Pons (tissue), 1 donor: ENCODE measurements at regions not wholly inside any gene's neighbourhood (a gene's known extent, or its start where the extent isn't known, plus 50 kb on each side); places are given as distances from the start of the nearest gene placed in this dataset.
"Not testable (repeated sequence)": the region's sequence is repeated elsewhere in the genome, so short reads cannot be mapped to it uniquely, and the experiment has no call there.

Experiments
- DNase-seq: peaks from one replicate; pipeline ENCODE4 v3.0.0-alpha.2; 2016; ENCODE audit warnings: low spot score

DNA sequence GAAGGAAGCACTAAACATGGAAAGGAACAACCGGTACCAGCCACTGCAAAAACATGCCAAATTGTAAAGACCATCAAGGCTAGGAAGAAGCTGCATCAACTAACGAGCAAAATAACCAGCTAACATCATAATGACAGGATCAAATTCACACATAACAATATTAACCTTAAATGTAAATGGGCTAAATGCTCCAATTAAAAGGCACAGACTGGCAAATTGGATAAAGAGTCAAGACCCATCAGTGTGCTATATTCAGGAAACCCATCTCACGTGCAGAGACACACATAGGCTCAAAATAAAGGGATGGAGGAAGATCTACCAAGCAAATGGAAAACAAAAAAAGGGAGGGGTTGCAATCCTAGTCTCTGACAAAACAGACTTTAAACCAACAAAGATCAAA, 126.3 kb upstream of the CAV2 start:
- DNase-seq: not testable (repeated sequence)

DNA sequence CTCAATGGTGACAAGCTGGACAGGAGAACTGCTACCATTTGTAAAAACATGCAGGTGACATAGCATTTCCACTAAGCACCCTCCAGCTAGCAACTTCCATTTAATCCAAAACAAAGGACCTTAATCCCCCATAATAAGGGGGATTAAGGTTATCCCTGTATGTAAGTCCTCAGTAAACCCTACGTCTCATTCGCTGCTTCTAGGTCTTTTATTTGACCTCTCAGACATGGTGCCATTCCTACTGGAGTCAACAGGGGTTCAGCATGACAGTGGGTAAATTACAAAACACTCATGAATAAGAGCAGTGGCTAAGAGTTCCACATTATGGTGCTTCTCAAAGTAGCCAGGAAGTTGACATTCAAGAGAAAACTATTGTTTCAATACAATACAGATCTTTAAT, 121.8 kb upstream of the CAV2 start:
- no peak for DNase-seq

DNA sequence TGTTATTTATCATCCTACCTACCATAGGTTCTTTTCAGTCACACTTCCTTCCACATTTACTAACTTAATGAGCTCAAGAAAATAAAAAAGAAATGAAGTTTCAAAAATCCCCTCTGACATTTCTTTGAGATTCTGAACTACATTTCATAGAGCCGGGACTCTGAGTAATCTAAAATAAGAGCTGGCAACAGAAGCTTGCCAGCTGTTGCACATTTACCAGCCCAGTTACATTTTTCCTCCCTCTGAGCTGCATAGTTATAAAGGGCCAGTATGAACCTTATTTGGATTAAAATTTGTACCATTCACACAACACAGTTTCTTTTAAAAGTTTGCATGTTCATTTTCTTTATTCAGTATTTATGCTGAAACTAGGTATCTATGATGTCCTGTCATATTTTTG, 119.5 kb upstream of the CAV2 start:
- no peak for DNase-seq

DNA sequence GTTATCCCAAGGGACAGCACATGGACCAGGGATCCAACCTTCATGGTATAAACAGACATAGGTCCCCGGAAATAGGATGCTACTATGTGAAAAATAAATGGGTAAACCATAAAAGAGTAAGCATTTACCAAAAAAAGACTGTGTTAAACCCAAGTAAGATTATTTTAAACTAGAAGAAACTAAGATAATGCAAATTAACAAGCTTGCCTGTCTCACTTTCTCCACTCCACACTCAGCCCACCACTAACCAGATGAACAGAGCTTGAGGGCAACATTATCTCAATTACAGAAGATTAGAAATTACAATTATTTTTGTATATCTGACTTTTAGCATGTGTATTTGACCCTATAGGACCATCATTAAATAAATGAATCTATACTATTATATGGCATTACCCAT, 117.2 kb upstream of the CAV2 start:
- no peak for DNase-seq

DNA sequence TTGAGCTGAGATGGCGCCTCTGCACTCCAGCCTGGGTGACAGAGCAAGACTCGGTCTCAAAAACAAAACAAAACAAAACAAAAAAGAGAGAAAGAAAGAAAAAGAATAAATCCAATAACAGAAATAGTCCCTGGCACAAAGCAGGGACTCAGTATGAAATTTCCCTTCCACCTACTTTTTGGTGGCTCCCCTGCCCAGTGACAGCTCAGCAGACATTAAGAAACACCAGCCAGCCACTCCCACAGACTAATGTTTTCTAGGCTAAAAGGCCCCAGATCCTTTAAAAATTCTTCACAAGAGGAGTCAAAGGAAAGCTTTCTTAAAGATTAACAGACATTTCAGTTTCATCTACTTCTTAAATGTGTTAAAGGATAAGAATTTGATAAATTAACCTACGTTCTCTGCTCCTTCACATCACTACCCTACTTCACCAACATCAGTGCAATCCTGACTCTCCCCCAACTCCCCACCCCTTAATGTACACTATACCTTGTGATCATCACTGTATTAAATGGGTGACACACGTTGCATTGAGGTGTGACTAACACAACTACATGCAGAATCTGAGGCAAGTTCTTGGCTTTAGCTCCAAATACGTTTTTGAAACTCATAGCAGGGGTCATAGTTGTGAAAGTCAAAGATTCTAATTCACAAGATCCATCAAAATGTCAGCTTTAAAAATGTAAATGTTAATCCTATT, 114.5 kb upstream of the CAV2 start:
- DNase-seq: no peak

DNA sequence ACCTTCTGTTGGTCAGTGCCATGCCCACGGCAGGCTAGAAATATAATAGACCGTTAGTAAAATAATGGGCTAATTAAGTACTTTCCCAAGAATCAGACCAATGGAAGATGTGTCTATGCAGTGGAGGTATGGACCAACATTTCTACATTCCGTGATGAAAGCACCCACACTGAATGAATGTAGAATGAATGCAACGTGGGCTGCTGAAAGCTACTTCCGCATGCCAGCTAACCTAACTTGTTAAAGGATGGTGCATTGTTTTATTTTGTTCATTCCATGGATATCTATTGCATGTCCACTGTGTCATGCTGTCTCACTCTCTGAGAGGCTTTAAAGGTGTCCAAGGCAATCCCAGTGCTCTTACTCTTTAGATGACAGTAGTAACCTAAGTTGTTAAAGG, 112.9 kb upstream of the CAV2 start:
- no peak for DNase-seq

DNA sequence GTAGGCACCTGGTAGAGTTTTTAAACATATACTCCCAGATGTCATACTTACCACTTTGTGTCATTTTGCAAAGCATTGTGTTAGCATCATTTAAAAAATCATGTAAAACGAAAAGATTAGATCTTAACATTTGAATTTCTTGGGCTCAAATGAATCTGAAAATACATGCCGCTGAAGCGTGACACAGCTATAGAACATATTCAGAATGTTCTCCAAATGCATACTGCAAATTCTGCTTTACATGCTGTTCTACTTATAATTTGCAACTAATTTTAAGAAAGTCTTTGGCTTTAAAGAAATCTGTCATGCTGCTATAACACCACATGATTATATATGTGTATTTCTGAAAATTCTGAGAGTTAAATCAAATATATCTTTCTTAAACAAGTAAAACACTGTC, 109.2 kb upstream of the CAV2 start:
- DNase-seq: no peak

DNA sequence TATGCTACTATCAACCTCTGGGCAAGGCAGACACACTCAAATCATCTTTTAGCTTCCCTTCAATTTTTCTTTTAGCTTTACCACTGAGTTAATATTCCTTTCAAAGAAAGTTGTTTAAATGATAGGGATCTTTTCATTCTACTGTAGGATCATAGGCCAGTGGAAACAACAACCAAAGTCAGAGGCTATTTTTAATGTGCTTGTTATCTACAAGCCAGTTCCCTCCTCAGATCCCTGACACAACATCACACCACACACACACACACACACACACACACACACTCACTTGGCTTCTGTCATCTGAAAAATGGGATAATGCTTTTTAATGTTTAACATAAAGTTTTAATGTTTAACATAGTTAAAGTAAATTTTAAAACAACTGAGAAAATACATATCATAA, 106.7 kb upstream of the CAV2 start:
- no peak for DNase-seq

DNA sequence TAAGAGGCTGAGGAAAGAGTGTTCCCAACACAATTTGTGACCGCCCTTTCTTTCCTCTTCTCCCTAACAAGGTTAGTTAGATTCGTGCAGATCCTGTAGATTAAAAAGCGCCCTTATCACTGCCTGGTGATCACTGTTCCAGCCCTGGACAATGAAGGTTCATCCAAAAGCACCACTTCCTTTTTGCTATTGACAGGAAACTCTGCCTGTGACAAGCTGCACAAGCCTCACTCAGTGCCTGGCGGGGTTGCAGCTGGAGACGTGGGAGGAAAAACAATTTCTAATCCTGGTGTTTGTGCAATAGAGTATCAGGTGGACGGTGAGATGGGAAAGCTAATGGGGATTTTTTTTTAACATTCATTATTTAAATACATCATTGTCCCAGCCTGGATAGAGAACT, 105.9 kb upstream of the CAV2 start:
- DNase-seq: no peak

DNA sequence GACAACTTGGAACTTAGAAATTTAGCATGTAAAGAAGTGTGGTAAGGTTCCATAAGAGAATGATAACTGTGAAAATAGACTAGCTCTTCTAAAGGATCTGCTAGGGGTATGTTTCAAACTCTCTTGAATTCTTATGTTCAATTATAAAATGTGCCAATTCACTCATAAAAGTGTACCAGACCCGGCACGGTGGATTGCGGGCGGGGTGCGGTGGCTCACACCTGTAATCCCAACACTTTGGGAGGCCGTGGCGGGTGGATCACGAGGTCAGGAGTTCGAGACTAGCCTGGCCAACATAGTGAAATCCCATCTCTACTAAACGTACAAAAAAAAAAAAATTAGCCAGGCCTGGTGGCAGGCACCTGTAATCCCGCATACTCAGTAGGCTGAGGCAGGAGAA, 105.4 kb upstream of the CAV2 start:
- no peak for DNase-seq

DNA sequence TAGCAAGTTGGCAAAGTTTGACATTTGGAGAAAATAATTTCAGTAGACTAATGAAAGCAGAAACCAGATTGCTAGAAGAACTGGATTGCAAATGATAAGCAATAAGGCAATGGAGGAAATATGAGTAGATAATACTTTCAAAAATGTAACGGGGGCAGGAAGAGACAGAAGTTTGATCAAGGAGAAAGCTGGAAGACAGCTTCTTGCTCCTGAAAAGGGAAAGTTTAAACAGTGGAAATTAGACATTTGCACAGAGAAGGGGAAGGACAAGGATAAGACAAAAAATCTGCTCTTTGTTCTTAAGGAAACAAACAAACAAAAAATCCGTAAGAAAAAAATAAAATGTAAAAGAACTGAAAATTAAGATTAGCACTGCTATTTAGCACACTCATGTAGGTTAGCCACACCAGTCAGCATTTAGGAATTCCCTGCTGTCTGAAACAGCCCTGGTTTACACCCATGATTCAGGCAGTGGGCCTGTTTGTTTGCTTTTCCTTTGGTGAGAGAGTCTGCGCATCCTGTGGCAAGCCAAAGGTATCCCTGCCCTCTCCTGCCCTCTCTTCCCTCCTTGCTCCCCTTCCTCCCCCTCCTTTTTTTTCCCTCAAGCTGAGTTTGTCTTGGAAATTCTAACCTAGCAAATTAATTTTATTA, 104.3 kb upstream of the CAV2 start:
- DNase-seq: no peak

DNA sequence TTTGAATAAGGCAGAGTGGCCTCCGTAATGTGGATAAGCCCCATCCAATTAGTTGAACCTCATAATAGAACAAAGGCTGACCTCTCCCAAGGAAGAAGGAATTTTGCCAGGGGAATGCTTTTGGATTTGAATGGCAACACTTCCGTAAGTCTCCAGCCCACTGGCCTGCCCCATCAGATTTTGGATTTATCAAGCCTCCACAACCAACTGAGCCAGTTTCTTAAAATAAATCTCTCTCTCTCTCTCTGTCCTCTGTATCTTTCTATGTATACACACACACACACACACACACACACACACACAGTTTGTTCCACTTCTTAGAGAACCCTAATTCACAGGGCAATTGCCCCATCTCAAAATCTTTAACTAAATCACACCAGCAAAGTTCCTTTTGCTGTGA, 100.9 kb upstream of the CAV2 start:
- no peak for DNase-seq

DNA sequence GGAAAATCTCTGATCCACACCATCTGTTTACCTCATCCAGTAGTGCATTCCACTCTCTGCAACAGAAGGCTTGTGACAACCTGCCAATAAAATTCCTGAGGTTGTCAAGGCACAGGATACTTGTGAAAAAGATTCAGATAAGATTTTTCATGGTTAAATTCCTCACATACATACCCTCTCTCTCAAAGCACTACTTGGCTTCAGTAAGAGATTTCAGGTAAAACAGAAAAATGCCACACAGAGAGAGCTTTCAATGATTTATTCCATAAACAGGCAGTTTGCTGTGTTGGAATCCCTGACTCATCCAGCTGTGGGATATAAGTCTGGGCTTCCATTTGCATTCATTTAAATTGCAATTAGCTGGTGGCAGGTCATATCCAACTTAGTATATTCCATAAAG, 99.7 kb upstream of the CAV2 start:
- no peak for DNase-seq

DNA sequence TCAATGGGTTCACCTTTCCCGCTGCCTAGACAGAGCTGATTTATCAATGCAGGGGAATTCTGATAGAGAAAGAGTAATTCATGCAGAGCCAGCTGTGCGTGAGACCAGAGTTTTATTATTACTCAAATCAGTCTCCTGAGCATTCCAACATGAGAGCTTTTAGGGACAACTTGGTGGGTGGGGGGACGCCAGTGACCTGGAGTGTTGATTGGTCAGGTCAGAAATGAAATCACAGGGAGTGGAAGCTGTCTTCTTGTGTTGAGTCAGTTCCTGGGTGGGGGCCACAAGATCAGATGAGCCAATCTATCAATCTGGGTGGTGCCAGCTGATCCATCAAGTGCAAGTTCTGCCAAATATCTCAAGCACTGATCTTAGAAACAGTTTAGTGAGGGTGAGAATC, 99.0 kb upstream of the CAV2 start:
- no peak for DNase-seq

DNA sequence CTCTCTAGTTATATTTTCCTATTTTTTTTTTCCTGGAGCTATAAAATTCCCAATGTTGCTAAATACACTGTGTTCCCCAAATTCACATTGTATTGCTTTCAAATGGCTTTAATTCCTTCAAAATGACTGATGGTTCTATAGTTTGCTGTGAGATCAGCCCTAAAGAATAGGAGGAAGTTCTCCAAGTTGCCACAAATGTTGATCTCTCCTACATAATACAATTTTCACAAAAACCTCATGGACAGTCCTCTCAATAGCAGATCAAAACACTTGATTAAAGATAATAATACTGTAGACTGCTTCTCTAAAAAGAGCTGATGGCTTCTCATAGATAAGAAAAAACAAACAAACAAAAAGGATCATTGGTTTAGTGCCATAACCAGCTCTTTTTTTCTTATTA, 97.8 kb upstream of the CAV2 start:
- DNase-seq: no peak

DNA sequence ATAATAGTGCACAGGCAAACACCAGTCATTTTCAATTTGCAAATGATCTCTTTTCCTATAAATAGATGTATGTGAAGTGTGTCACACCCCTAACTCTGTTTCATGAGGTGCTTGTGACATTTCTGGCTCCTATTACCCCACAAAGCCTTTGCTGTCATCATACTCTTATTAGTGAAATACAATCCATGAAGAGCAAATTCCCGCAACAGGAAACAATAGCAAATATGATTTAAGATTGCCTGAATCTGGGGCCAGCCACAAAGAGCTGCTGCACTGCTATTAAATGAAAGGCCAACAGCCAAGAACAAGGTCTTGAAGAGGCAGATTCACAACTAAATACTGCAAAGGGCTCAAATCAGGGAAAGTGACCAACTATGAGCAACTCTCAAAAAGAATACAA, 96.3 kb upstream of the CAV2 start:
- no peak for DNase-seq

DNA sequence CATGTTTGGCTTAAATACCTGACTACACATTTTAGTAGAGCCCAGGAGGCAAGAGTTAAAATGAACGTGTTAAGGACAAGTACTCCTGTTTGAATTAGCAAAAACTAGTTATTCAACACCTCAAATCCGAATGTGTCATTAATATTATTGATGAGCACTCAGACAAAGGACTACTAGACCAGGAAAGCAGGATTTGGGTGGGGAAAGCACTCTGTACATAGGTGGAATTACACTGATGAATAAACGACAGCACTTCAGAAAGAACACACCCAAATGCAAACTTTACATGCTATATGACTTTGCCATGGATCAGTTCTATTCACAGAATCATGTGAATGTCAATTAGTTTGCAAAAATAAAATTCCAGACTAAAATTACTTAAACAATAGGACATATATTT, 95.1 kb upstream of the CAV2 start:
- no peak for DNase-seq

DNA sequence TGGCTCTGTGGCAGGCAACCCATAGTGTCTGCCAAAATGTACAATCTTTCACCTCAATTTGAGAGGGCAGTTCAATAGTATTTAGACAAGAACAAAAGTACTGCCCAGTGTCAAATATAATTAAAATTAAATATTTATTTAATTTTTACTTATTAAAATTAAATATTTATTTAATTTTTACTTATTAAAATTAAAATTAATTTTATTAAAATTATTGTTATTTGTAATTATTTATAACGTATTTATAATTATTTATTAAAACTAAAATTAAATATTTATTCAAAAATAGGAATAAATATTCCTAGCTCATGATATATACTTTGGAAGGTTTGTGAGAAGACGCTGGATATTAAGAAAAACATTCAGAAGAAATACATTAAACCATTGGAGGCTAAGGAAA, 93.7 kb upstream of the CAV2 start:
- DNase-seq: no peak

DNA sequence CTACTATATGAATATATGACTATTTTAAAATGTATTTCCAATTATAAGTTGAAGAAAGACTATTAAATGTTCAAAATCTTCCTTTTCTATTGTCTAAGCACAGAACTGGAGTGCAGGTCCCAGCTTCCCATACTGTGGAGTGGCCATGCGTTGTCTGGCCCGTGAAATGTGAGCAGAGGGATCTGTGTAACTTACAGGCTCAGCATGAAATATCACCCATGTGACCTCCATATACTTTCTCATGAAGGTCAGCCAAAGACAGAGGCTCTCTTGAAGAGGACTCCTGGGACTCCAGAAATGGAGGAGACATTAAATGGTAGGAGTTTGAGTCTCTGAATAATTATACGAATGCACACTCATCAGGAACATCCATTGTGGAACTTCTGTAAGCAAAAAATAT, 92.4 kb upstream of the CAV2 start:
- DNase-seq: no peak

DNA sequence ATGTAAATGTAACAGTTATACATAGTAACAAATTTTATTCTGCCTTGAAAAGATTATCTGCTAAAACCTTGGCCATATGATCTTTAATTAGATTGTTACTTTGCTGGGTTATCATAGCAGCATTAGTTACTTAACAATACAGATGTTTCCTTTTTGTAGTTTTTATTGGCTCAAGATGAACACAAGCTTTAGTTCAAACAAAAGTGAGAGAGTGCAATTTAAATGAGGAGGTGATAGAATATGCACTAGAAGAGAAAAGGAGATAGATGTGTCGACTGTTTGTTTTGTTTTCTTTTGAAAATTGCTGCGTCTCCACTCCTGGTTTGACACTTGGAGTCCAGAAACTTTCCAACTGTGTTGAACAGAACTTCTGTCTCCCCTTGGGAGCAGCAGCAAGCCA, 91.4 kb upstream of the CAV2 start:
- no peak for DNase-seq

DNA sequence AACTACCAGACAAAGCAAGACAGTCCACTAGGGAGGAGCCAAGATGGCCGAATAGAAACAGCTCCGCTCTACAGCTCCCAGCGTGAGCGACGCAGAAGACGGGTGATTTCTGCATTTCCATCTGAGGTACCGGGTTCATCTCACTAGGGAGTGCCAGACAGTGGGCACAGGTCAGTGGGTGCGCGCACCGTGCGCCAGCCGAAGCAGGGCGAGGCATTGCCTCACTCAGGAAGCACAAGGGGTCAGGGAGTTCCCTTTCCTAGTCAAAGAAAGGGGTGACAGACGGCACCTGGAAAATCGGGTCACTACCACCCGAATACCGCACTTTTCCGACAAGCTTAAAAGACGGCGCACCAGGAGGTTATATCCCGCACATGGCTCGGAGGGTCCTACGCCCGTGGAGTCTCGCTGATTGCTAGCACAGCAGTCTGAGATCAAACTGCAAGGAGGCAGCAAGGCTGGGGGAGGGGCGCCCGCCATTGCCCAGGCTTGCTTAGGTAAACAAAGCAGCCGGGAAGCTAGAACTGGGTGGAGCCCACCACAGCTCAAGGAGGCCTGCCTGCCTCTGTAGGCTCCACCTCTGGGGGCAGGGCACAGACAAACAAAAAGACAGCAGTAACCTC, 90.6 kb upstream of the CAV2 start:
- not testable (repeated sequence) for DNase-seq

DNA sequence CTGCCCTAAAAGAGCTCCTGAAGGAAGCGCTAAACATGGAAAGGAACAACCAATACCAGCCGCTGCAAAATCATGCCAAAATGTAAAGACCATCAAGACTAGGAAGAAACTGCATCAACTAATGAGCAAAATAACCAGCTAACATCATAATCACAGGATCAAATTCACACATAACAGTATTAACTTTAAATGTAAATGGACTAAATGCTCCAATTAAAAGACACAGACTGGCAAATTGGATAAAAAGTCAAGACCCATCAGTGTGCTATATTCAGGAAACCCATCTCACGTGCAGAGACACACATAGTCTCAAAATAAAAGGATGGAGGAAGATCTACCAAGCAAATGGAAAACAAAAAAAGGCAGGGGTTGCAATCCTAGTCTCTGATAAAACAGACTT, 88.8 kb upstream of the CAV2 start:
- DNase-seq: not testable (repeated sequence)

DNA sequence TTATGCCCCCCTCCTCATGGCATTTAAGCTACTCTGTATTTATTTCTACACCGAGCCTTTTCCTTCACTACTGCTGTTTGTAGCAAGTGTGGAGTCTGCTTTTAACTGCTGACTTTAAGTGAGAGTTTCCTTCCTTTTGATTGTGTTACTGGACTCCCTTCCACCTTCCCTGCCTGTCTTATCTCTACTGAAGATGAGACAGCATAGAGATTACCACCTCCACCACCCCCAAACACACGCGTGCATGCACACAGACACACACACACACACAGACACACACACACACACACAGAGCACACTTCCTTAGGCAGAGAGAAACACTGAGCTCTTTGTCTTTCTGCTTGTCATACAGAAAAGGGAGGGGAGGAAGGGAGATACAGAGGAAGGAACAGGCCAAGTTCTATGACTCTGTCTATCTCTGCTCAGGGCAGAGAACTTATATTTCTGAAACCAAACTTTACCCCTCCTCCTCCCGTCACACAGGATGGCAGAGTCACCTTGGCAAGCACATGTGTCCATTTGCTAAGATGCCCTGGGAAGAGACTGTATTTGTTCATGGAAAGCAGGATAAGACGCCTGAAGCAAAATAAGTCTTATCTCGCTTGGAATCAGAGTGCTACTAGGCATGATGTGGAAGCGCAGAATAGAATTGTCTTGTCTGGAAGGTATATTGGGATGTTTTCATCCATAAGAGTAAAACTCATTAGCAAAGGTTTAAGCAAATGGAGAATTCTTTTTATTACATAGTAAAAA, 81.8 kb upstream of the CAV2 start:
- DNase-seq: peak; percentile 71
